ENCODE measurements at regions not wholly inside any gene's neighbourhood (a gene's known extent, or its start where the extent isn't known, plus 50 kb on each side); places are given as distances from the start of the nearest gene placed in this dataset.
"Not testable (repeated sequence)": the region's sequence is repeated elsewhere in the genome, so short reads cannot be mapped to it uniquely, and the experiment has no call there.

DNA sequence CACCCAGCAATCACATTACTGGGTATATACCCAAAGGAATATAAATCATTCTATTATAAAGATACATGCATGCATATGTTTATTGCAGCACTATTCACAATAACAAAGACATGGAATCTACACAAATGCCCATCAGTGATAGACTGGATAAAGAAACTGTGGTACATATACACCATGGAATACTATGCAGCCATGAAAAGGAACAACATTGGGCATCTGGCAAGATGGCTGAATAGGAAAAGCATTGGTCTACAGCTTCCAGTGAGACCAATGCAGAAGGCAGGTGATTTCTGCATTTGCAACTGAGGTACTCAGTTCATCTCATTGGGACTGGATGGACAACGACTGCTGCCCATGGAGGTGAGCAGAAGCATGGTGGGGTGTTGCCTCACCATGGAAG lies 128.6 kb downstream of the FCRL5 start:
- not testable (repeated sequence) for H3K36me3 Mint-ChIP-seq (ENCODE audit: insufficient read depth in 2 of 2); H3K27ac Mint-ChIP-seq

DNA sequence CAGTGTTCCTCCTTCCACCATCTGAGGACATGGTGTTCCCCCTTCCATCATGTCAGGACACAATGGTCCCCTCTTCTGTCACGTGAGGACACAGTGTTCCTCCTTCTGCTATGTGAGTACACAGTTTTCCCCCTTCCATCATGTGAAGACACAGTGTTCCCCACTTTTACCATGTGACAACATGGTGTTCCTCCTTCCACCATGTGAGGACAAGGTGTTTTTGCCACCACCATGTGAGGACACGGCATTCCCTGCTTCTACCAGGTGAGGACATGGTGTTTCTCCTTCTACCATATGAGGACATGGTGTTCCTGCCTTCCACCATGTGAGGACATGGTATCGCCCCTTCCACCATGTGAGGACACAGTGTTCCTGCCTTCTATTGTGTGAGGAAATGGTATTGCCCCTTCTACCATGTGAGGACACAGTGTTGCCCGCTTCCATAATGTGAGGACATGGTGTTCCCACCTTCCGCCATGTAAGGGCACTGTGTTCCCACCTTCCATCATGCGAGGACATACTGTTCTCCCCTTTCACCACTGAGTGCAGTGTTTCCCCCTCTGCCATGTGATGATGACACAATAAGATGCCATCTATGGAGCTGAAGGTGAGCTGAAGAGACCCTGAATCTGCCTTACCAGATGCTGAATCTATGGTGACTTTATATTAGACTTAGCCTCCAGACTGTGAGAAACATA lies 132.3 kb downstream of the FCRL5 start:
- DNase-seq (no peak), ATAC-seq (replicated peaks in 1 of 2) (no peak)
- Mint-ChIP-seq H3K36me3 (ENCODE audit: insufficient read depth in 2 of 2) (no peaks in the 10 kb centered on the region), H3K27me3 (ENCODE audit: low read depth) (peaks cover 21% of the 10 kb centered on the region), H3K27ac (no peak overlapping the region), H3K9me3 (no peaks in the 10 kb centered on the region), H3K4me3 (no peak overlapping the region), H3K4me1 (ENCODE audit: low read depth) (no peaks in the 10 kb centered on the region)

More for the DNA sequence above, 128.6 kb downstream of the FCRL5 start:
- H3K27me3 Mint-ChIP-seq (ENCODE audit: low read depth); ATAC-seq (replicated peaks in 1 of 2); H3K4me1 Mint-ChIP-seq (ENCODE audit: low read depth); H3K4me3 Mint-ChIP-seq; H3K9me3 Mint-ChIP-seq; DNase-seq: not testable (repeated sequence)

DNA sequence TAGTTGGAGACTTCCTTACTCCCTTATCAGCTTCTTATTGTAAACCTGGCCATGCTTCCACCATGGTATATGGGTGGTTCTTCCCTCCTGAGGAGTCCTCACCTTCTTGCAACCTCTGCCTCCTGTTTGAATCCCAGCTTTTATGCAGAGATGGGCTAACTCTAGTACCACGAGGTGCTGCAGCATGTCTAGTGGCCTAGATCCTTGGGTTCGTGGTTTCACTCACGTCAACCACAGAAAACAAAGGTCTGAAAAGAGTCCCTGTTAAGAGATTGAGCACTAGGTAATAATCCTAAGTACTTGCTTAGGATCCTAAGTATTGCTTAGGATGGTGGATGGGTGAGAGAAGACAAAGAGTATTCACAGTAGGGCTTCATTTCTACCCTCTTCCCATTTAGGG lies 133.7 kb downstream of the FCRL5 start:
- H3K9me3 Mint-ChIP-seq, result no peaks in the 10 kb centered on the region
- H3K4me1 Mint-ChIP-seq (ENCODE audit: low read depth), result no peaks in the 10 kb centered on the region
- no peak for ATAC-seq (replicated peaks in 1 of 2)

DNA sequence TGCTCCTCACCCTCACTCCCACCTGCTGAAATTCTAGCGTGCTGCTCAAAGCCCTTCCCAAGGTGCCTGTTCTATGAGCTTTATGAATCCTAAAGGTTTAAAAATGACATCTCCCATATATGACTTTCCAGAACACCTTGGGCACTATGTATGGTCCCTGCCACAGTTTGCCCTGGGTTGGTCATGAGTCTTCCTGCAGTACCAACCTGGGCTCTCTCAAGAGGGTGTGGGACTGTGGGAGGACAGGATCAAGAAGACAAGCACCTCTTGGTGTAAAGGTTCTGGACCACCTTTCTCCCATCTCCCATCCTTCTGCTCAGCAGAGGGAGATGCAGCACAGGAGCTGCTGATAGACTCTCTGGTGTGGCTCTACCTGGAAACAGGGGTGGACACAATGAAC lies 134.1 kb downstream of the FCRL5 start:
- Mint-ChIP-seq H3K9me3 (no peaks in the 10 kb centered on the region), H3K4me1 (ENCODE audit: low read depth) (no peaks in the 10 kb centered on the region), H3K27ac (no peak overlapping the region), H3K27me3 (ENCODE audit: low read depth) (peaks cover 24% of the 10 kb centered on the region), H3K4me3 (no peak overlapping the region), H3K36me3 (ENCODE audit: insufficient read depth in 2 of 2) (no peaks in the 10 kb centered on the region)
- DNase-seq (no peak), ATAC-seq (replicated peaks in 1 of 2) (no peak)

More for the DNA sequence above, 133.7 kb downstream of the FCRL5 start:
- peaks cover 24% of the 10 kb centered on the region for H3K27me3 Mint-ChIP-seq (ENCODE audit: low read depth)
- DNase-seq, result no peak
- H3K36me3 Mint-ChIP-seq (ENCODE audit: insufficient read depth in 2 of 2), result no peaks in the 10 kb centered on the region
- no peak overlapping the region for H3K27ac Mint-ChIP-seq
- no peak overlapping the region for H3K4me3 Mint-ChIP-seq

DNA sequence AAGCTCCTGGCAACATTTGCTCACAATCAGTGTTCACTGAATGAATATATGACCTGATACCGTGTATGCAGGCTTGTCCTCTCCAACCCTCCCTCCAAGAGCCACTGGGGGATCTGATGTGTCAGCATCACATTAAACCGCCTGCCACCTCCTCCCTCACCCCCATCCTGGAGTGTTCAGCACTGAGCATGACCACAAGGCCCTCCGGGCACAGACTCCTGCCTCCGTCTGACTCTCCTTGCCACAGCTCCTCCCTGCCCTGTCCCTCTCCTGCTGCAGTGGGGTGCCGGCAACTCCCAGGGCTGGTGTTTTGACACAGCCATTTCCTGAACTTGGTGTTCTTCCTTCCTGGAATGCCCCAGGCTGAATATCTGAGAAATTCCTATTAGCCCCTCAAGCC lies 136.7 kb downstream of the FCRL5 start:
- Mint-ChIP-seq H3K27ac (no peak overlapping the region), H3K9me3 (no peaks in the 10 kb centered on the region), H3K4me1 (ENCODE audit: low read depth) (no peaks in the 10 kb centered on the region), H3K27me3 (ENCODE audit: low read depth) (peaks cover 24% of the 10 kb centered on the region), H3K36me3 (ENCODE audit: insufficient read depth in 2 of 2) (no peaks in the 10 kb centered on the region), H3K4me3 (no peak overlapping the region)
- no peak for DNase-seq
- ATAC-seq (replicated peaks in 1 of 2), result no peak

DNA sequence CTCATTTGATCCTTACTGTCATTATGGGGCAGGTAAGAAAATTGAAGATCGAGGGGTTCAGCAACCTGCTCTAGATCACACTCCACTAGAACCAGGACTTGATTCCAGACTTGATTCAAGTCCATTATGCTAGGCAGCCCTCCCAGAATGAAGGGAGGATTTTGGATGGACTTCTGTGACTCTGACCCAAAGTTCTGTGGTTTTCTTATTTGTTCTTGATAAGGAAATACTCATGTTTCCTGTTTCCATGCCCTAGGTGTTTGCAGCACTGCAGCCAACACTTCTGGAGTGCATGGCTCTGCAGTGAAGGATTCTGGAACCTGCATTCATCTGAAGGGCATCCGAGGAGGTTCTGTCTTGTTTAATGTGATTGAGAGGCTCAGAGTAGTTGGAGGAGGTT lies 140.0 kb downstream of the FCRL5 start:
- ATAC-seq (replicated peaks in 1 of 2) (no peak), DNase-seq (no peak)
- Mint-ChIP-seq H3K9me3 (no peaks in the 10 kb centered on the region), H3K4me1 (ENCODE audit: low read depth) (no peaks in the 10 kb centered on the region), H3K27ac (no peak overlapping the region), H3K4me3 (no peak overlapping the region), H3K27me3 (ENCODE audit: low read depth) (peaks cover 24% of the 10 kb centered on the region), H3K36me3 (ENCODE audit: insufficient read depth in 2 of 2) (no peaks in the 10 kb centered on the region)

DNA sequence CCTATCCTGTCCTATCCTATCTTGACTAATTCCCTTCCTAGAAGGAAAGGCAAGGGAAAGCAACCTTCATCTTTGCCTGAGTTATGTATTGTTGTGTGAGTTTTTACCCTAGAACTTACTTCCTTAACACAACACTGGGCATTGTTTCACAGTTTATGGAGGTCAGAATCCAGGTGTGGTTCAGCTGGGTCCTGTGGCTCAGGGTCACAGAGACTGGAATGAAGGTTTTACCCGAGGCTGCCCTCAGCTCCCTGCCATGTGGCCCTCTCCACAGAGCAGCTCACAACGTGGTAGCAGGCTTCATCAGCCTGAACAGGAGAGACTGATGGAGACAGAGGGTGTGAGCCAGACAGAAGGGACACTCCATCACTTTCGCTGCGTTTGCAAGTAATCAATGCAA lies 140.5 kb downstream of the FCRL5 start:
- no peaks in the 10 kb centered on the region for H3K9me3 Mint-ChIP-seq
- H3K27me3 Mint-ChIP-seq (ENCODE audit: low read depth), result peaks cover 18% of the 10 kb centered on the region
- H3K4me3 Mint-ChIP-seq, result no peak overlapping the region
- DNase-seq (no peak), ATAC-seq (replicated peaks in 1 of 2) (no peak)
- no peaks in the 10 kb centered on the region for H3K36me3 Mint-ChIP-seq (ENCODE audit: insufficient read depth in 2 of 2)
- H3K4me1 Mint-ChIP-seq (ENCODE audit: low read depth), result no peaks in the 10 kb centered on the region
- H3K27ac Mint-ChIP-seq, result no peak overlapping the region

DNA sequence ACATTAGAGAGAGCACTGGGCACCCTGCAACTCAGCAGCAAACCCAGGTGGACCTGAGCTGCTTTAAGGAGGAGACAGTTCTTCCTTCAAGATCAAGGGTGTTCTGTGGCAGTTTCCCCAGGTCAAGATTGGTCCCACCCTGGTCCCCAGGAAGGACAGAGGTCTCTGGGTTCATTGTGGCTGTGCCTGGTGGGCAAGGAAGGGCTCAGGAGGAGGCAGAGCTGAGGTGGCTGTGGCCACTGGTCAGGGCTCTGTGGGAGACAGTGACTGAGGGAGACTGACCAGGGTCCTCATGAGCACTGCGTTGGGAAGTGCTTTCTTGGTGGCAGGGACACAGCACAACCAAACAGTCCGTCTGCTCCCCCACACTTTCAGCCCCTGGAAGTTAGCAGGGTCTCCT lies 141.3 kb downstream of the FCRL5 start:
- no peaks in the 10 kb centered on the region for H3K4me1 Mint-ChIP-seq (ENCODE audit: low read depth)
- H3K27ac Mint-ChIP-seq, result no peak overlapping the region
- H3K36me3 Mint-ChIP-seq (ENCODE audit: insufficient read depth in 2 of 2), result no peaks in the 10 kb centered on the region
- ATAC-seq (replicated peaks in 1 of 2) (no peak), DNase-seq (no peak)
- H3K27me3 Mint-ChIP-seq (ENCODE audit: low read depth), result peaks cover 11% of the 10 kb centered on the region
- no peaks in the 10 kb centered on the region for H3K9me3 Mint-ChIP-seq
- no peak overlapping the region for H3K4me3 Mint-ChIP-seq

DNA sequence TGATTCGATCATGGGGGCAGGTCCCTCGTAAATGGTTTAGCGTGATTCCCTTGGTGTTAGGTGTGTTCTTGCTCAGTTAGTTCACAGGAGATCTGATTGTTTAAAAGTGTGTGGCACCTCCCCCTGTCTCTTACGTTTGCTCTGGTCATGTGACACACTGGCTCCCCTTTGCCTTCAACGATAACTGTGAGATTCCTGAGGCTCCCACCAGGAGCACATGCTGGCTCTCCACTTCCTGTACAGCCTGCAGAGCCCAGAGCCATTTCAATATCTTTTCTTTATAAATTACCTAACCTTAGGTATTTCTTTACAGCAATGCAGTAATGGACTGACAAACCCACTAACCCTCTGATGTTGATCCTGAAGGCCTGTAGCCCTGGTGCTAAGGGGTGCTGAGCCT lies 141.9 kb downstream of the FCRL5 start:
- Mint-ChIP-seq H3K27me3 (ENCODE audit: low read depth) (peaks cover 6% of the 10 kb centered on the region), H3K4me1 (ENCODE audit: low read depth) (no peaks in the 10 kb centered on the region), H3K27ac (no peak overlapping the region), H3K36me3 (ENCODE audit: insufficient read depth in 2 of 2) (no peaks in the 10 kb centered on the region), H3K9me3 (no peaks in the 10 kb centered on the region), H3K4me3 (no peak overlapping the region)
- DNase-seq (no peak), ATAC-seq (replicated peaks in 1 of 2) (no peak)

DNA sequence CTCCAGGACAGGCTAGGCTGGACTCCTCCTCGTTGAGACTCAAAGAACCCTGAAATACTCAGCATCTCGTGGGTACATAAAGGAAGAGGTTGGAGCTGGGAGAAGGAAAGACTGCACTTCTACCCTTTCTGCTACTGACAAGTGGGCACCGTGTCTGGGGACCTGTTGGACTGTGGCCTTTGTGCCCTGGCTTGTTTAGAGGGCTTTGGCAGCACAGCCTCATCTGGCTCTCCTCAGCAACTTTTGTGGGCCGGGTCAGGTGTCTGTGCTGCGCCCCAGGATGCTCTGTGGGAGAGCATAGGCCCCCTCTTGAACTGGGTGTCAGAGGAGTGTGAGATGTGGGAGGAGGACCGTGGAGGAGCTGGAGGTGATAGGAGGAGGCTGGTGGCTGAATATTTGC lies 142.4 kb downstream of the FCRL5 start:
- Mint-ChIP-seq H3K9me3 (no peaks in the 10 kb centered on the region), H3K4me3 (no peak overlapping the region), H3K27ac (no peak overlapping the region), H3K27me3 (ENCODE audit: low read depth) (peaks cover 2% of the 10 kb centered on the region), H3K4me1 (ENCODE audit: low read depth) (no peaks in the 10 kb centered on the region), H3K36me3 (ENCODE audit: insufficient read depth in 2 of 2) (no peaks in the 10 kb centered on the region)
- DNase-seq (no peak), ATAC-seq (replicated peaks in 1 of 2) (no peak)

DNA sequence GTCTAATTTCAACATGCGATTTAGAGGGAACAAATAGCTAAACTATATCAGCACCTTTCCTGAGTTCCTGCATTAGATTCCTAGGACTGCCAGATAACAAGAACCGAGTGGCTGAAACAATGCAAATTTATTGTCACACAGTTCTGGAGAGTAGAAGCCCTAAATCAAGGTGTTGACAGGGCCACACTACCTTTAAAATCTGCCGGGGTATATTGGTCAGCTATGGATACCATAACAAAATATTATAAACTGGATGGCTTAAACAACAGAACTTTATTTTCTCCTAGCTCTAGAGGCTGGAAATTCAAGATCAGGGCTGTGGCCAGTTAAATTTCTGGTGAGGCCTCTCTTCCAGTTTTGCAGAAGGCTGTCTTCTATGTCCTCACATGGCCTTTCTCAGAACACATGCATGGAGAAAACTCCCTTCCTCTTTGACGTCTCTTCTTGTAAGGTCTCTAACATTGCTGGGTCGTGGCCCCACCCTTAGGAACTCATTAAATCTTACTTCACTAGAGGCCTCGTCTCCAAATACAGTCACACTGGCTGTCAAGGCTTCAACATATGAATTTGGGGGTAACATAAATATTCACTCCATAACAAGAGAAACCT lies 144.3 kb downstream of the FCRL5 start:
- Mint-ChIP-seq H3K27me3 (ENCODE audit: low read depth) (peaks cover 4% of the 10 kb centered on the region), H3K4me1 (ENCODE audit: low read depth) (no peaks in the 10 kb centered on the region), H3K36me3 (ENCODE audit: insufficient read depth in 2 of 2) (no peaks in the 10 kb centered on the region), H3K9me3 (no peaks in the 10 kb centered on the region), H3K27ac (no peak overlapping the region), H3K4me3 (no peak overlapping the region)
- ATAC-seq (replicated peaks in 1 of 2) (no peak), DNase-seq (no peak)

DNA sequence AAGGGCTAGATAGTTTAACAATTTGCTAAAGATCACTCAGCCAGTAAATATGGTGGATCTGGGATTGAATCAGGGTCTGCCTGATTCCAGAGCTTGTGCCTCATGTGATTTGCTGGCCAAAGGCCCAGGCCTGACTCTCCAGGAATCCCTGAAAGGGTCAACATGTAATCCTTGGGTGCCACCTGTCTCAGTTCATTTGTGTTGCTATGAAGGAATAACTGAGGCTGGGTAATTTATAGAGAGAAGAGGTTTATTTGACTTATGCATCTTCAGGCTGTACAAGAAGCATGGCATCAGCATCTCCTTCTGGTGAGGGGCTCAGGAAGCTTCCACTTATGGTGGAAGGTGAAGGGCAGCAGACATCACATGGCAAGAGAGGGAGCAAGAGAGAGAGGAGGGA lies 144.9 kb downstream of the FCRL5 start:
- H3K27me3 Mint-ChIP-seq (ENCODE audit: low read depth), result peaks cover 11% of the 10 kb centered on the region
- H3K4me1 Mint-ChIP-seq (ENCODE audit: low read depth), result no peaks in the 10 kb centered on the region
- H3K4me3 Mint-ChIP-seq, result no peak overlapping the region
- no peaks in the 10 kb centered on the region for H3K36me3 Mint-ChIP-seq (ENCODE audit: insufficient read depth in 2 of 2)
- ATAC-seq (replicated peaks in 1 of 2), result no peak
- no peaks in the 10 kb centered on the region for H3K9me3 Mint-ChIP-seq
- no peak for DNase-seq
- no peak overlapping the region for H3K27ac Mint-ChIP-seq

DNA sequence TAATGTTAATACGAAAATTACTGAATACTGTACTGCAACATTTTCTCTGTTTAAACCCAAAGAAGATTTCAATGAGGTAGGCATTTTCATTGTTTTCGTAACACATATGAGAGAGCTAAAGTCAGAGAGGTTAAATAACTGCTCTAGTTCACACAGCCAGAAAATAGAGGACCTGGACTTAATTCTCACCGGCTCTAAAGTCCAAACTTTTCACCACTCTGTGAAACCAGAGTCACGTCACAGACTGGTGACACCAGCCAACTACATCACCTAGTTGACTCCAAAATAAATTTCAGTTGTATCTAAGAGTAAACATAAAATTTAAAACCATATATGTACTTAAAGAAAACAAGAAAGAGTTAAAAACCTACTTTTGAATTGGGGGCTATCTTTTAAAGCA lies 146.7 kb downstream of the FCRL5 start:
- H3K27me3 Mint-ChIP-seq (ENCODE audit: low read depth), result peaks cover 27% of the 10 kb centered on the region
- H3K4me3 Mint-ChIP-seq, result no peak overlapping the region
- H3K27ac Mint-ChIP-seq, result no peak overlapping the region
- H3K9me3 Mint-ChIP-seq, result no peaks in the 10 kb centered on the region
- DNase-seq (no peak), ATAC-seq (replicated peaks in 1 of 2) (no peak)
- no peaks in the 10 kb centered on the region for H3K4me1 Mint-ChIP-seq (ENCODE audit: low read depth)
- no peaks in the 10 kb centered on the region for H3K36me3 Mint-ChIP-seq (ENCODE audit: insufficient read depth in 2 of 2)

DNA sequence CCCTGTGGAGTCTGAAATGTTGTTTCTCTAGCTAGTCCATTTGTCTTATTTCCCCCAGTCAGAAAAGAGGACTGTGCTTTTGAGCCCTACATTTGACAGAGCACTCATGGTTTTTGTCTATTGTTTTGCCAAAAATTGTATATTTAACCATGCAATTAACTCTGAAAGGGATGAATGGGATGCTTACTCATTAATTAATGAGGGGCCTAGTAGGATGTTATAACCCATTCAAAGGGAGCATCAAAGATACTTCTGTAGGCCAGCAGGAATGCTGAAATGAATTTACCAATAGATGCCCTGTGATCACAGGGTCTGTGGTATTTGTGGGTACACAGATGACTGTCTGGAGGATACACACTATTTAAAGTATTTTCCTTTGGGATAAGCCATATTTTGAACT lies 147.7 kb downstream of the FCRL5 start:
- Mint-ChIP-seq H3K4me3 (no peak overlapping the region), H3K36me3 (ENCODE audit: insufficient read depth in 2 of 2) (no peaks in the 10 kb centered on the region), H3K4me1 (ENCODE audit: low read depth) (no peaks in the 10 kb centered on the region), H3K27me3 (ENCODE audit: low read depth) (peaks cover 32% of the 10 kb centered on the region), H3K9me3 (no peaks in the 10 kb centered on the region), H3K27ac (no peak overlapping the region)
- ATAC-seq (replicated peaks in 1 of 2) (no peak), DNase-seq (no peak)
